ENCODE measurements at regions not wholly inside any gene's neighbourhood (a gene's known extent, or its start where the extent isn't known, plus 50 kb on each side); places are given as distances from the start of the nearest gene placed in this dataset.

GRCh38 chr11:127670374-127671119, 670.0 kb upstream of the KIRREL3 start:
- TF ChIP-seq CTCF (conservative IDR thresholded peaks at IDR 0.05 in 1 of 2, IDR thresholded peaks at IDR 0.05 in 1 of 2; ENCODE audit: extremely low read depth in 1 of 2, insufficient read depth in 1 of 2, low read depth in 1 of 2, low read length in 2 of 2) (no peak), EZH2 (IDR thresholded peaks at IDR 0.05; ENCODE audit: borderline replicate concordance, low read length) (no peak)
